ENCODE measurements at regions not wholly inside any gene's neighbourhood (a gene's known extent, or its start where the extent isn't known, plus 50 kb on each side); places are given as distances from the start of the nearest gene placed in this dataset.

DNA sequence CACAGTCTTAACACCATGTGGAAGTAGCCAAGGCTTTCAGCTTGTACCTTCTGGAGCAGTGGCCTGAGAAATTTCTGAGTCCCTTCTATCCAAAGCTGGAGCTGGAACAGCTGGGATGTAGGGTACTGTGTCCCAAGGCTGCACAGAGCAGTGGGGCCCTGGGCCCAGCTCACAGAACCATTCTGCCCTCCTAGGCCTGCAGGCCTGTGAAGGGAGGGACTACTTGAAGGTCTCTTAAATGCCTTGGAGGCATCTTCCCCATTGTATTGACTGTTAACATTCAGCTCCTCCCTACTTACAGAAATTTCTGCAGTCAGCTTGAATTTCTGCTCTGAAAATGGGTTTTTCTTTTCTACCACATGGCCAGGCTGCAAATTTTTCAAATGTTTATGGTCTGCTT lies 156.5 kb upstream of the MANEA start:
- Histone ChIP-seq H3K27ac (no peak overlapping the region), H3K4me3 (replicated peaks in 1 of 3) (no peak overlapping the region), H3K9me3 (no peaks in the 10 kb centered on the region), H3K4me1 (no peaks in the 10 kb centered on the region), H3K36me3 (no peaks in the 10 kb centered on the region), H3K27me3 (no peaks in the 10 kb centered on the region)
- DNase-seq: no peak
- TF ChIP-seq POLR2A (IDR thresholded peaks at IDR 0.05) (no peak), CTCF (IDR thresholded peaks at IDR 0.05) (no peak)
- intact Hi-C loops (cut with DNase I): no loop called here

DNA sequence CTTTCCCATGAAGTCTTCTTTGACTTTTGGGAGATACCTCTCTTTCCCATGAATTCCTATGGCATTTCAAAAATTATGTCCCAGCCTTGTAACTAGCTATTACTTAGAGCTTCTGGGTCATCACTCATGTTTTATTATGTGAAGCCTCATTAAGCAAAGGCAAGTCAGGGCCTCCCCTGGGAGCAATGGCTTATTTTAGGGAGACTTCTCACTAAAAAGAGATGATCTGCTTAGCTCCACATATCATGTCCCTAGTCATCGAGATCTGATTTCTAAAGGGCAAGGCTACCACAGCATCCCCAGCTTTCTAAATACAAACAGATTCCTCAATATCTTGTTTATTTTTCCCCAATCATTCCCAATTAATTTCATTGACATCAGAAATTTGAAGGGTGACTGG lies 154.0 kb upstream of the MANEA start:
- TF ChIP-seq CTCF (IDR thresholded peaks at IDR 0.05): no peak
- TF ChIP-seq POLR2A (IDR thresholded peaks at IDR 0.05): no peak
- Histone ChIP-seq H3K4me1 (no peaks in the 10 kb centered on the region), H3K36me3 (no peaks in the 10 kb centered on the region), H3K9me3 (no peaks in the 10 kb centered on the region), H3K27ac (no peak overlapping the region), H3K27me3 (no peaks in the 10 kb centered on the region), H3K4me3 (replicated peaks in 1 of 3) (no peak overlapping the region)
- 85 to 97% methylated on average over 1 of the region's 1 CpG for WGBS, 2 donors
- no peak for DNase-seq
- intact Hi-C loops (cut with DNase I): no loop called here

- Histone ChIP-seq H3K27me3 (no peaks in the 10 kb centered on the region), H3K4me1 (no peaks in the 10 kb centered on the region), H3K9me3 (no peaks in the 10 kb centered on the region), H3K4me3 (replicated peaks in 1 of 3) (no peak overlapping the region), H3K27ac (no peak overlapping the region), H3K36me3 (no peaks in the 10 kb centered on the region)
- WGBS, 2 donors: 47 to 53% methylated on average over 2 of the region's 2 CpGs
- DNase-seq: peak; percentile 16 to 21
- intact Hi-C loops (cut with DNase I): no loop called here
- TF ChIP-seq POLR2A (IDR thresholded peaks at IDR 0.05): no peak
- TF ChIP-seq CTCF (IDR thresholded peaks at IDR 0.05): peak in 4 of 6 experiments; percentile 36 to 60 (median 40)
Measured at GRCh38 chr6:95431637-95432228, 145.6 kb upstream of the MANEA start.

DNA sequence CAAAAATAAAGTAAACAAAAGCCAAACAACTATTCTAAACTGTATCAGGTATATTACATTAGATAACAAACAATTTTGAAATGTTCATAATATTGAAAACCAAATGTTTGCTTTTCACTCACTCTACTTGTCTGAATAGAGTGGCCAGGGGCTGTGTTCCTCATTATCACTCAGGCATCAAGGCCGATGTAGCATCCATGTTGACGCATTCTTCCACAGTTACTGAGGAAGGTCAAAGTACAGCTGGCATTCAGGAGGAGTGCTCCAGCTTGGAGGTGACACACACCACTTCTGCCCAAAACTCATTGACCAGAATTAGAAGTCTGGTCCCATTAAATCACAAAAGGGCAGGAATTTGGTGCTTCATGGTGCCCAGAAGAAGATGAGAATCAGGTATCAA lies 137.6 kb upstream of the MANEA start:
- WGBS, 2 donors: 68 to 76% methylated on average over 2 of the region's 2 CpGs
- no peaks in the 10 kb centered on the region for H3K36me3 ChIP-seq
- intact Hi-C loops (cut with DNase I): no loop called here
- TF ChIP-seq POLR2A (IDR thresholded peaks at IDR 0.05) (no peak), CTCF (IDR thresholded peaks at IDR 0.05) (no peak)
- no peak overlapping the region for H3K4me3 ChIP-seq (replicated peaks in 1 of 3)
- no peak for DNase-seq
- no peaks in the 10 kb centered on the region for H3K27me3 ChIP-seq
- no peak overlapping the region for H3K27ac ChIP-seq
- no peaks in the 10 kb centered on the region for H3K9me3 ChIP-seq
- no peaks in the 10 kb centered on the region for H3K4me1 ChIP-seq

- WGBS, 2 donors: 86 to 91% methylated on average over 4 of the region's 4 CpGs
- no peak overlapping the region for H3K27ac ChIP-seq
- TF ChIP-seq CTCF (IDR thresholded peaks at IDR 0.05) (no peak), POLR2A (IDR thresholded peaks at IDR 0.05) (no peak)
- no peaks in the 10 kb centered on the region for H3K9me3 ChIP-seq
- DNase-seq: no peak
- H3K36me3 ChIP-seq: no peaks in the 10 kb centered on the region
- intact Hi-C loops (cut with DNase I): no loop called here
- no peak overlapping the region for H3K4me3 ChIP-seq (replicated peaks in 1 of 3)
- H3K4me1 ChIP-seq: no peaks in the 10 kb centered on the region
- H3K27me3 ChIP-seq: no peaks in the 10 kb centered on the region
Measured at GRCh38 chr6:95448208-95448607, 129.1 kb upstream of the MANEA start.

All from thyroid gland (tissue), 4 donors.